HG02852 (cell line): ENCODE measurements at regions not wholly inside any gene's neighbourhood (a gene's known extent, or its start where the extent isn't known, plus 50 kb on each side); places are given as distances from the start of the nearest gene placed in this dataset.

Experiments
- ATAC-seq: cut with Tn5 transposase; IDR thresholded peaks from one replicate; pipeline ENCODE4 v1.9.1; 2021; ENCODE audit warnings: mild to moderate bottlenecking, moderate library complexity; ENCODE audit not compliant: unreplicated experiment

DNA sequence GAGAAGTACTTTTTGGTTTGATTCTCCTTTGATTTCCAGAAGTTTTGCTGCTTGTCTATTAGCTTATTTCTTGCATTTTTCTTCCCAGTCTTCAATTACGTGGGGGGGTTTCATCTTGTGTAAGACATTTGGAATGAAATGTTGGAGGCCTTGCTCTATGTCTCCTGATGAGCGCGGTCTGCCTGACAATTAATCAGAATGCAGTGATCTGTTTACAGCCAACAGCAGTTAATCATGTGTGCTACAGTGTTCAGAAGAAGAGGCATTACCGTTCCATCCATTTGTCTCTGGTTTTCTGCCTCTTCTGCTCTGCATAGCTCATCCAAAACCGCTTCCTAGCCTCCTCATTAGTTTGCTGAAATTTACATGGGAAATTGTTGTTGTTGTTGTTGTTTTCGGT lies 134.4 kb upstream of the ST6GAL2 start:
- ATAC-seq = no peak

DNA sequence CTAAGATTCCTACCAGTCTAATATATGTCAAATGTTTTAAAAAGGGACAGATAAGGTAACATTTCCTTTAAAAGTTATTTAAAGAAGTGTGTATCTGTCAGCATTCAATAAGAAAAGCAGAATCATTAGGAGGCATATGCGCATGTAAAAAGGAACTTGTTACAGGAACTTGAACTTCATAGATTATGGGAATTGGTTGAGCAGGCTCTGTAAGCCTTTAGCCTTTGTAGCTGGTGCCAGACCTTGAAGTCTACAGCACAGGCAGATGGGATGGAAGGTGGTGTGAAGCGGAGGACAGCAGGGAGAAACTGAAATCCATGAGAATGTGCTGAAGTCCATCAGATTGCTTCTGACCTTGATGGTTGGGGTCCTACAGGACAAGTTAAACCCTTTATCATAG lies 138.3 kb upstream of the ST6GAL2 start:
- ATAC-seq = no peak

DNA sequence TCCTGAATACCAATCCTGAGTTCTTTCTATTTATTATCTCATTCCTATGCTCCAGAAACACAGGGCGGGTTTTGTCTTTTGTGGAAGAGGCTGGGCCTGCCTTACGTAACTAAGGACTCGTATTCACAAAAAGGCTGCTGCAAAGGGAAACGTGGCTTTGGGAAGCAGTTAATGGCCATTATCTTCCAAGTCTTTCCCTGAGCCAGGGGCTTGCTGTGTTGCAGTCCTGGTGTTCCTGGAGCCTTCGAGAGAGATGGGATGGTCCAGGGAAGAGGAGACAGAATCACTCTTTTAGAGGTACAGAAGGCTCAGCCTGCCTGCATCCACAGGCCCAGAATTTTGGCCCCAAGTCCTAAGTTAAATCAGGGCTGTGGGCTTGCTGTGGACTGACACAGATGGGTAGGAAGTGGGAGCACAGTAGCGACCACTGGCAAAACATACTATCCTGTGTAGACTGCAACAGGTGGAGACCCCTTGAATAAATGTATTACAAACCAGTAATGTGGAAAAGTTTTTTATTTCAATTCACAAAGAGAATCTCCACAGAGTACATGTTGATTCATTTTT lies 139.4 kb upstream of the ST6GAL2 start:
- no peak for ATAC-seq

DNA sequence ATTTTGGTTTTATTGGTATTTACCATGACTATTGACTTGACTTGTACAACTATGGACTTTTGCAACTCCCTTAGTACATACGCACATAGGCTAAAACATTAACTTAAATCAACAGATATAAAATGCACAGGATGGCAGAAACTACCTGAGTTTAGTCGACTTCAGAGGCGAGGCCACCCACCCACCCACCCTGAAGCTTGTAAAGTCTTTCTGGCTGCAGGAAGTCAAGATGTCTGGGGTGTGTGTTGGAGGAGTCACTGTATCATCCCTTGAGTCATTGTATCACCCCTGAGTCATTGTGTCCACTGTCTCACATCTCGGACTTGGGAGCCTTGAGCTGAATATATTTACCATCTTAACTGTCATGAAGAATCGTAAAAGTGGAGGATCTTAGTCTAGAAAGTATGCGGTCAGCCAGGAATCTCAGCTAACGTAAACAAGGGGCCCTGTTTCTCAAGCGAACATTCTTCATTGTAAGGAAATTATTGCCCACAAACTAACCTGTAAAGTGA lies 140.0 kb upstream of the ST6GAL2 start:
- no peak for ATAC-seq

DNA sequence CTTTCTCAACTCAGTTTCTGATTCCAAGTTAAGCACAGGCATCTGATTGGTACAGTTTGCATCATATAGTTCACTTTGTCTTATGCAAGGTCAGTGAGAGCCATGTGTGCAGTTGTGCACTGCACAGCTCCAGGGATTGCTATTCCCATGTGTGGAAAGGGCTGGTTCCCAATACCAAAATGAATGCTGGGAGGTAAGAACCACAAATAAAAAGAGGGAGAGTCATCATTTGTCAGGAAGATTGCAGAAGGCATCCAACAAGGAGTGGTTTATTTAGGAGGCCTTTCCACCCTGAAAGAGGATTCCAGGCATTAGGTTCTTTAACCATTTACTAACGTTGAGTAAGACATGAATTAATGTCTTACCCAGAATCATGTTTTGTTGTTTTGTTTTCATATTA lies 141.2 kb upstream of the ST6GAL2 start:
- no peak for ATAC-seq

DNA sequence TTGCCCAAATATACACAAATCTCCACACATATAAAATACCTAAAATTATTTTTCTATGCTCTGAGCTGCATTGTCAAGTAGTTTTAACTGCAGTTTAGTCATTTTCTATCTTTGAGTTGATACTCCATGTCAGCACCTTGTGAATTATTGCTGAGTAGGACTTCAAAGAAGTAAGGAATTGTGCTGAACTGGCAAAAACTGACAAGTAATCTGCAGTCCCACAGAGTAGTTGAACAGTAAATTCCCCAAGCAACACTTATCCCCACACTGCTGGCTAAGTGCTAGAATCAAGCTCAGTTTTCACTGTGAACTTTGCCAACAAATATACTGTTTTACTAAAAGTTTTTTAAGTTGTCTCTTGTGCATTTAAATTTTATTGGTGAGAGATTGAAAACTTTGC lies 141.8 kb upstream of the ST6GAL2 start:
- ATAC-seq = no peak

DNA sequence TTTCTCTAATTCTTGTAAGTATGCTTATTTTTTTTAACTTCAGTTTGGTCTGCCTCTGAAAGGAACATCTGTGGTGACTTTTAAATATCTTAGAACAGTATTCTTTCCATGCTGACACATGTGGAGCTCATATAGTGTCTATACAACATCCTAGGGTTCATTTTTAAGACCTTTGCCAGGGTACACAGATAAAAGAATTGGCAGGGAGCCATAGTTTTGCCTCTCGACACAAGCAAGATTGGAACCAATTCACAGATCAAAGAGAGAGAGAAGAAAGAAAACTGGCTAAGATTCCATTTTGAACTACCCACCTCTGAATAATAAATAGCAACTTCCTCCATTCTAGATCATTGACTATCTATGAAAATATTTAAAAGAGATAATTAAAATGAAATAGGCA lies 142.7 kb upstream of the ST6GAL2 start:
- no peak for ATAC-seq

DNA sequence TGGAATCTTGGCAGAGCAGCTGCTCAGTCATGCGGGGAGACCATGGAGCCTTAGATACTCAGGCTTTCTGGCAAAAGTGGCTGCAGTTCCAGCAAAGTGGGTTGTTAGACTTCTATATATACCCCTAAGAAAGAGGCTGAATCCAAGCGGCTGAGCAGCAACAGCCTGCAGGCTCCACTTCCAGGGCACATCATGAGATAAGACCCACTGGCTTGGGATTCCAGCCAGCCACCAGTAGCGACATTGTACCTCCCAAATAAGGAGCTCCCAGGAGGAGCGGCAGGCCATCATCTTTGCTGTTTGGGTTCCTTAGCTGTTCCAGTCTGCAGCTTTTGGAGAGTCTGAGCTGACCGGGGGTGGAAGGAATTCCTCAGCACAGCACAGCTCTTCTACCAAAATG lies 150.3 kb upstream of the ST6GAL2 start:
- ATAC-seq = no peak

DNA sequence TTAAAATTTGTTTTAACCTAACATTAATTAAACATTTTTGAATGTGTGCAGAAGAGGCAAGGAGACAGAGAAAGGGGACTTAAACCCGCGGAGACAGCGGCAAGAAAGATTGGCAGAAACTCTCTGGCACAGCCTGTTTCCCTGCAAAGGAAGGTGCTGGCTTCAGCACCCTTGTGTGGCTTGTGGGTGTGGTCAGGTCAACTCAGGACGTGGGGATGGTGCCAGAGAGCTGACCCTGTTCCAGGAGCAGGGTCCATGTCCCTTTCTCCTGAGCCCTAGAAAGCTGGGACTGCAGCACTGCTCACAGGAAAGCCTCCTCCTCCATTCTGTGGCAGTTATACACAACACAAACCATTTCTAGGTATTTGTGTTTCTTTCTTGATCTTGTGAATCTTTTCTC lies 176.2 kb upstream of the ST6GAL2 start:
- ATAC-seq = no peak

DNA sequence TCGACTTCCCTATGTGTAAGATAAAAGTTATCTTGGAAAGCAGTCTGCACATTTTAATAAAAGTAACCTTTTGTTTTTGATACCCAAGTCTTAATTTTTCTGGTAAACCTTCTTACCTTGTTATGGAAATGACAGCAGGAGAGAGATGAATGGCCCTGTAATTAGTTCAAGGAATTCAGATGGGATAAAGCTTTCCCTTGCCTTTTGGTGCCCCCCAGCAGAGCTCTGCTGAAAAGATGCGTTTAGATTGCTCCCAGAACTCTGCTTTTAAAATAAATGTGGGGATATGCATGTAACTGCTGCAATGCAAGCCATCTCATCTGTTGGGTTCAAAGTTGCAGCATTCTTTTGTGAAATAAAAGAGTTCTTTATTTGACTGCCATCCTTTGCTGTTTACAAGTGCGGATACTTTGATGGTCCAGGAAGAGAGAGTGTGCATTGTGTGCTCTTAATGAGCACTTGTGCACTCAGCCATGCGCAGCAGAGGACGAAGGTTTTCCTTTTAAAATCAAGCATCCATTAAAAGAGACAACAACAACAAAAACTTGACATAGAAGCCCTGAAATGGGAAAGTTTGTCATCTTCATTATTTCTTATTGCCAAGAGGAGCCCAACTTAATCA lies 176.7 kb upstream of the ST6GAL2 start:
- no peak for ATAC-seq

DNA sequence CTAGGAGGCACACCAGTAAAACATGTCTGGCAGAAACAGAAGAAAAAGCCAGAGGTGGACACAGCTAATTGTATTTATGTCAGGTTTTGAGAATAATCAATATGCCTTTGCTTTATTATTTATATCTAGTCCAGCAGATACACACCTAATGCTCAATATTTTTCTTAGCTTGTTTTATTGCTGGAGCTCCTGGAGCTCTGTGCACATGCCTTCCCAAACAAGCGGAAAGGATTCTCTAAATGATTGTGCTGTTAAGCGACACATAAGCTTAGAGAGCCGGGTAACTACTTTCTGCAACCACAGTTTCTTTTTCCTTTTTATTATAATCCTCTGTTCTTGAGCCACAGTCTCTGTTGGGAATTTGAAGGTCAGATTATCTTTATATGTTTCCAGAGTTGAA lies 177.3 kb upstream of the ST6GAL2 start:
- no peak for ATAC-seq

DNA sequence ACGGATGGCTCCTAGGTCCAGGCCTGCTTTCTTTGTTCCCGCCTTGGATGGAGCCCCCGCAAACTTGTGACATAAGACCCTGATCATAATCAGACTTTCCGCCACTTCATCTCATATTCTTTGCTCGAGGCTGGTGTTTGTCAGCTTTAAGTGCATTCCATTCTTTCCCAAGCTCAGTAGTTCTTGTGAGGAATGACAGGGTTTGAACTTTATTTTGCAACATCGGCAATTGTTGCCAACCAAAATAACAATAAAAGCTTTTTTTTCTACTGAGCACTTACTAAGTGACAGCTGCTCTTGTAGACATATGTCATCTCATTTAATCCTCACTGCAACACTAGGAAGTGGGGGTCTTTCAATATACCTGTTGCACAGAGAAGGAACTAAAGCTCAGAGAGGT lies 178.8 kb upstream of the ST6GAL2 start:
- no peak for ATAC-seq

DNA sequence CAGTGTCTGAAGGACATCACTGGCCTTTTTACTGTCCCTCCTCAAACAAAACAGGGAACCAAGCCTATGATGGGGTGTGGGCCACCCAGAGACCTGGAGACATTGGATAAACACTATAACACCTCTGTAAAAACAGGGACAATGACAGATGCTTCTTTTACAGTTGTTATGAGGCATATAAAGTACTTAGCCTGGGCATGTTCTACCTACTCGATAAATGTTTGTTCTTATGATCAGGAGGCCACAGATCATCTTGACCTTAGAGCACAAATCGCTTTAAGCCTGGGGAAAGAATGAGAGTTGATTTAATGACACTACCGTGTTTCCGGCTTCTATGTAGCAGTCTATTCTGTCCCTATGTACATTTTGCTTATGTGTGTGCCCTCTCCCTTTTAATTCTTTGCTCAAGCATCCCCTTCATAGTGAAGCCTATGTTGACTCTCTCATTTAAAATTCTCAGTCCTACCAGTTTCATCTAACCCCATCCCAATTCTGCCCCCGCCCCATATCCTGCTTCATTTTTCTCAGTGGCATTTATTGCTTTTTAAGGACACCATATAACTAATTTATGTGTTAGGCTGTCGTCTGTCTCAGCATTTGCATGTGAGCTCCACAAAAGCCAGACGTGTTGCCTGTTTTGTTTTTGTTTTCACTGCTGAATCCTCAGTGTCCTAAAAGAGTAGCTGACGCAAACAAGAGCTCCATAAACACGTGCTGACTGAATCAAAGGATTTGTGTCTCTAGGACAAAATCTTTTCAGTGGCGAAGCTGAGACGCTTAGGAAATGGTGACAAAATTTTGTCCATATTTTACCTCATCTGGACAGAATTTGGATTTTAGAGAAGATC lies 182.3 kb upstream of the ST6GAL2 start:
- ATAC-seq = no peak

DNA sequence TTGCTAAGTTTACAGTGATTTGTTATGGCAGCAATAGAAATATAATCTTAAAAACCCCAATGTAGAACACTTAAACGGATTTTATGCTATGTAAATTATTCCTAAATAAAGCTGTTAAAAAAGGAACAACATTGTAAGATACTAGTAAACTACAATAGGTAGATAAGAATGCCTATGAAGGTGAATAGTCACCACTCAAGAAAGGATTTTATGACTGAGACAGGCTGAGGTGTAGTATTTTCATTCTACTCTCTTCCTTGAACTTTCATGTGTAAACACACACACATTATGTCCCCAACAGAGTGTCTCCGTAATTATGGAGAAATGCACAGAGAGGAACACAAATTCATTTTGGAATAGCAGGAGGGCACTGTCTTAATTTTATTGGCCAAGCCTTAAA lies 183.9 kb upstream of the ST6GAL2 start:
- ATAC-seq = no peak

DNA sequence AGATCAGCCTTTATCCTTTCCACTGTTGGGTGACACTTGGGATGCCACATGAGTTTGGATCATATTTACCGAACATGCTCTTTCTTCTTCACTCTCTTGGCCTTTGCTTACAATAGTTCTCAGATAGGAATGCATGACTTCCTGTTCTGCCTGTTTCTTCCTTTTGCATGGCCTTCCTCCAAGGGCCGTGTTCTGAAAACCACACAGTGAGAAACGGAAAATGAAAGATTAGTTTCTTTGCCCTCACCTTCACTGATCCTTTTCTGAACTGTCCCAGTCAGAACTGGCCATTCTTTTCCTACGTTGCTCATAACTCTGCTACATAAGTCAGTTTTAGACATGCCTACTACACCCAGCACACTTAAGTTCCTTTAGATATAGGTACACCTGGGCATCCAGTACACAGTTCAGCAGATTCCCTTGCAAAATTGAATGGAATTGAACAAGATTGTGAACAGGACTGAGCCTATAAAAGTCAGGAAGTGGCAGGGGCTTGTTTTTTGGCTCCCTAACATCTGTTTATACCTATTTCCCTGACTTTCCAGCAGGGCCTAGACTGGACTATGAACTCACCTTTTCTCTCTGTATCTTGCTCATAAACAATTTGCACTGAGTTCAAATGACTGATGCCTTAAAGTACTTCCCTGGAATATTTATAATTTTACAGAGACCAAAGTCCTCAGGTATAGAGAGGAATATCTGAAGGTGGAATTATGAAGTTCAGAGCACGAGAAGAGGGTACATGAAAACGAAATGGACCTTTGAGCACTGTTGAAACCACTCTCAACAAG lies 186.4 kb upstream of the ST6GAL2 start:
- ATAC-seq = no peak

DNA sequence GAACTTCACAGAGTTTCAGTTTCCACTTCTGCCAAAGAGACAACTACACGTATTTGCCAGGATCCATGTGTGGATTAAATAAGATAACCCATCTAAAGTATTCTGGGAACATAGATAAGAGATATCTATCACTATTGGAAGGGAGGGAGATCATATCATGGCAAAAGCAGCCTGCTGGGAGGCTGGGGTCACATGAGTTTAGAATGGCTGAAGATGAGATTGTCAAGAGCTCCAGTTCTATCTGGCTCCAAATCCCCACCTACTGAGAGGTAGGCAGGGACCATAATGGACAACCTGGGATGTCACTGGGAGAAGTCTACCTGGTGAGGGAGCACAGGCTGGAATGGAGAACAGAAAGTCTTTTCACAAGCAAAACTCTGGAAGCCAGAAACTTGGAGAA lies 192.6 kb upstream of the ST6GAL2 start:
- no peak for ATAC-seq

DNA sequence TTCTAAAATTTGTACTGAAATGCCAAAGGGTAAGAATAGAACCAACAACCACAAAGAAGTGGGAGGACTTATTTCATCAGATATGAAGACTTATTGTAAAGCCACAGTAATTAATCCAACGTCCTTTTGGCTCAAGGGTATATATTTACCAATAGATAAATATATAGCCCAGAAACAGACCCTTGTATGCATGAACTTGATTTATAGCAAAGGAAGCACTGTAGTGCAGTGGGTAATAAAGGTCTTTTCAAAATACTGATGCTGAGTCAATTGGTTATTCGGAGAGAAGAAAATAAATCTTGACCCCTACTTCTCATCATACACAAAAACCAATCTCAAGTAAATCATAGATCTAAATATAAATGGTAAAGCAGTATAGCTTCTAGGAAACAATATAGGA lies 200.5 kb upstream of the ST6GAL2 start:
- ATAC-seq = no peak

DNA sequence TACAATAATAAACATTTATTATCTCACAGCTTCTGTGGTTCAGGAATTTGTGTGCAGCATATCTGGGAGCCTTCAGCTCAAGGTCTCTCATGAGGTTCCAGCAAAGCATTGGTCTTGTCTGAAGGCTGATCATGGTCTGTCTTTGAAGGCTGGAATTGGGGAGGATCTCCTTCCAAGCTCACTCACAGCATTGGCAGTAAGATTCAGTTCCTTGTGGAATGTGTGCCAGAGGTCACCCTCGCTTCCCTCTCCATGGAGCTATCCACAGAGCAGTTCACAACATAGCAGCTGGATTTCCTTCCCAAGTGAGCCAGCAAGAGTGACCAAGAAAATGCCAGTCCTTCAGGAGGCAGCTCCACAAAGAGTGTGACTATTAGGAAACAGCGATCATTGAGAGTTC lies 202.2 kb upstream of the ST6GAL2 start:
- no peak for ATAC-seq

DNA sequence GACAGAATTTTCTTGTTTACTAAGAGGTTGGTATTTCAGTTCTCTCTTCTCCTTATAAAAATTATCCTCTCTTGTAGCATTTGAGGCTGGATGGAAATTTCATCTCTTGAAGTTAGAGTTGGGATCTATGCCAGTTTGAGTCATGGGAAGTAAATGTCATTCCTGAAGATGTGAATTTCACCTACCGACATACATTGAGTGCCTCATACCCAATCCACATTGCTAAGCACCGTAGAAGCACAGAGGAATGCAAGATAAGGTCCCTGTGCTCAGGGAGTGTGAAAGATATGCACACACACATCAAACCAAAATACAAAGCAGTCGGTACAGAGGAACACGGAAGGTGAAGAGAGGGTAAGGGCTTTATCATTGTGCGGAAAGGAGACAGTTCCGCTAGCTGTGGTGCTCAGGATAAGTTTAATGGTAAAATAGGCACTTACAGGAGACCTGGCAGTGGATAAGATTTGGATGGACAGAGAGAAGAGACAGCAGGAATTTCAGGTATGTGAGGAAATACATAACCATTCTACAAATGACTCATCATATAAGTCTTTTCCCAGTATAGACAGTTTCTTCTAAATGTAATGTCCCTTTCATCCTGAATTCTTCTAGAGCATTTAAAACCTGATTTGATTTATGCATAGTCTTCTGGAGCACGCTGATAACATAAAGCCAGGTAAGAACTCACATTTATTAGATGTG lies 205.3 kb upstream of the ST6GAL2 start:
- ATAC-seq = no peak

DNA sequence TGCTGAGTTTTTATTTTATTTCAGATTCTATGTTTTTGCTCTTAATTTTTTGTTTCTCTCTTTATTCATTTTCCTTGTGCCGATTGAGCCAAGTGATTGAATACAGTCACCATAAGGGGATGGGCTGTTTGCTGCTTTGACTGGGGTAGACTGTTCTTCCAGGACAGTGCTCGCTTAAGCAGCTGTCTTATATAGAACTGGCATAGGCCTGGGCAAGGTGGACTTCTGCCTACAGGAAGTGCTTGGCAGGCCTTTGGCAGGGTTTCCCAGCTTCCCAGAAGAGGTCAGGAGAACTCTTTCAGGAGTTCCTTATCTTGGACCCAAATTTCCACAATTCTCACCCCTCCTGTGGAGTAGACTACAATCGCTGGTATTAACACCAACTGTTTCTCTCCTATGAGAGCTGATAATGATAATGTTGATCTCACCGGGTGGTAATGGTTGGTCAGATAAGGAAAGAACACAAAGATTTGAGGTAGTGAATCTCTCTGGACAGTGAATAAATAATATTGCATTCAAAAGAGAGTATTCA lies 207.5 kb upstream of the ST6GAL2 start:
- ATAC-seq = no peak
